ENCODE measurements at regions not wholly inside any gene's neighbourhood (a gene's known extent, or its start where the extent isn't known, plus 50 kb on each side); places are given as distances from the start of the nearest gene placed in this dataset.

DNA sequence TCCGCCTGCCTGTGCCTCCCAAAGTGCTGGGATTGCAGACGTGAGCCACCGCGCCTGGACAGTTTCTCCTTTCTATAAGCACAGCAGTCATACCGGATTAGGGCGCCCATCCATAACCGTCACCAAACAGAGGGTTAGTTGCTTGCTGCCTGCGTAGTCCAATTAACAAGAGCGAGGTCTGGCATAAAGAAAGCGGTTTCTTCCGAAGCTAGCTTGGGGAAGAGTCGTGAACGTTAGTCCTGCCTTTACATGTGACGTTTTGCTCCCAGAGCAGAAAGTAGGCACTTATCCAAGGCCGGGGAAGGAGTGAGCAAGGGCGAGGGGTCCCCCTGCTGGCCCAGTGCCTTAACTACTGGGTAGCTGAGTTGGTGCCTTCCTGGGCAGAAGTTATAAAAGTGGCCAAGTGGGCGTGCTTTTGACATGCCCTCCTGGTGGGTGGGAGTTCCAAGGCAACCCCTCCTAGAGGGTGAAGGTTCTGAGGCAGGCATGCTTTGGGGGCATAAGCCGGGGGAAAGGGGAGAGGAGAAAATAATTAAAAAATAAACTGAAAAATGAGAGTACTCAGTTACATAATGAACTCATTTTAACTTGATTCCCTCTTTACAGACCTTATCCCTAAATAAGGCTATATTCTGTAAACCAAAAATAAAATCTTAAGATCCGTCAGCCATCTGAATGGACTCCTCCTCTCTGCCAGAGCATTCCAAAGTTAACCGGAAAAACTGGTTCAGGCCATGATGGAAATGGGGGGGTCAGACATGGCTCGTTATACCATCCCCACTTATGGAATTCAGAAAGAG, 88.0 kb downstream of the FAM217A start:
- TF ChIP-seq CTCF (IDR thresholded peaks at IDR 0.05) (peak; percentile 79 to 83 (median 81)), POLR2A (IDR thresholded peaks at IDR 0.05) (no peak)

Data from right lobe of liver (tissue), 4 donors.